CD4-positive, alpha-beta T cell treated with Interleukin-6 at 100 ng/mL for 8 hours (primary cell): ENCODE measurements at regions not wholly inside any gene's neighbourhood (a gene's known extent, or its start where the extent isn't known, plus 50 kb on each side); places are given as distances from the start of the nearest gene placed in this dataset.

Source experiments
- DNase-seq: peaks from one replicate; pipeline ENCODE4 v3.0.0-alpha.2; 2020; ENCODE audit warnings: mixed read lengths, low spot score

DNA sequence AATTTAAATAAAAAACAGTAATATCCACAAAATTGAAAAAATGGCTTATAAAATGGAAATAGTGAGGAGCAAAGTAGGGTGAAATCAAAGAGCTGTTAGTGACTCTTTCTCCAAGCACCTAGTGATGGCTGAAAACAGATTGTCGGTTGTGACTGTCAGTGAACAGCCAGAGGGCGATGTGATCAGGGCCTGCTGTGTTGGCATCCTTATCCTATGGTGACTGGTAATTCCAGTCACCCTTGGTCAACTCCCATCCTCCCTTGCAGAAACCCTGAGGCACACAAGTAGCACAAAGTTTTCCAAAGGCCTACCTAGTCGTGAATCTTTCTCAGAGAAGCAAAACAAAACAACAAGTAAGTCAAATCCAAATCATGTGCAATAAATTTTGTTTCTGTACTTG lies 599.8 kb upstream of the CXADR start:
- no peak for DNase-seq

- DNase-seq: no peak
These were observed 584.4 kb upstream of the CXADR start for GRCh38 chr21:16928439-16928838.

GRCh38 chr21:16932314-16932713 lies 580.5 kb upstream of the CXADR start:
- DNase-seq: no peak

DNA sequence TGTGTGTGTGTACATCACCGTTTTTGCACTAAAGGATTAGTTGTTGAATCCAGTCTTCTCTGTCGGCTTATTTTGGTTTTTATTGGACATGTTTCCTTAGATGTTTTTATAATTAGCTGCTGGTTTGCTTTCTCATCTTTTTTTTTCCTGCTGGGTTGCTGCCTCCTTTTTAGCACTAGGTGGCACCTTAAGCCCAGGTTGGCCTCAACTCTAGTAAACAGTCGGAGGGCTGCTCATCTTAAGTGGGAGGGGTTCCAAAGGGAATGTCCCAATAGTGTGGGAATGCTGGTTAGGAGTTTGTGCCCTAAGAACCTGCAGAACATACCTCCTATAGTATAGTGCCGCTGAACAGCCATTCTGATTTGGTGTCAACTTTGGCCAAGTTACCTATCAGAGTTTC lies 570.1 kb upstream of the CXADR start:
- no peak for DNase-seq

- no peak for DNase-seq
These were observed 569.6 kb upstream of the CXADR start for GRCh38 chr21:16943231-16943630.

DNA sequence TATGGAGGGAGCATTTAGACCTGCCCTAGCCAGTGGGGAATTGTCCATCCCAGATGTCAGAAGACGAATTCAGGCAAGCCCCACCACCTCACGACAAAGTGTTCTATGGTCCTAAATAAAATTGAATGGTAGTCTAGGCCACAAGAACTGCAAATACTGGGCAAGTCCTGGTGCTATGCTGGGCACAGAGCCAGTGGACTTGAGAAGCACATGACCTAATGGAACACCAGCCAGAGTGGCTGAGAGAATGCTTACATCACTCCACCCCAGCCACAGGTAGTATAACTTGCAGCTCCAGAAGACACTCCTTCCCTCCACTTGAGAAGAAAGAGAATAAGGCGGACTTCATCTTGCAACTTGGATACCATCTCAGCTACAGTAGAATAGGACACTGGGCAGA lies 567.3 kb upstream of the CXADR start:
- DNase-seq: no peak

DNA sequence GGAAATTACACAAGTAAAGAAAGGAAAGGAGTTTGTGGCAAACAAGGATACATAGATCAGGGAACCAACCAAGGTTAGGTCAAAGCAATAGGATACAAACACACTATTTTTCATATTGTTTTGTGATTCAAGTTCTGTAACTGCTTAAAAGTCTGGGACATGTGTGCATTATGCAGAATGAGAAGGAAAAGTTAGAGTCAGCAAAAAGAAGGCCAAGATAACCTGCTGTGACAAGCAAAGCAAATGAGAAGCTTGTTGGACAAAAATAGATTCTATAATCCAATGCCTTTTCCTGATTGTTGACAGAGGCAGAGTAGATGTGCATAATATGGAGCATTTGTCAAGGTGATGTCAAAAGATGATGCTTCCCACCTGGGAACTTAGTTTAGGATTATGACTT lies 556.0 kb upstream of the CXADR start:
- no peak for DNase-seq

DNA sequence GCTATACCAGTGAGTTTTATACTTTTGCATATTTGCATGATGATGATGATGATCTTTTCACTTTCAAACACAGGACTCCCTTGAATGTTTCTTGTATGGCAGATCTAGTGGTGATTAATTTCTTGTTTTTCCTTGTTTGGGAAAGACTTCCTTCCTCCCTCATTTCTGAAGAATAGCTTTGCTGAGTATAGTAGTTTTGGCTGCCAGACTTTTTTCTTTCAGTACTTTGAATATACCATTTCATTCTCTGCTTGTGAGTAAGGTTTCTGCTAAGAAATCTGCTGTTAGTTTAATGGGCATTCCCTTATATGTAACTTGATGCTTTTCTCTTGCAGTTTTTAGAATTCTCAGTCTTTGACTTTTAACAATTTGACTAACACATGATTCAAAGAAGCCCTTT lies 547.4 kb upstream of the CXADR start:
- DNase-seq: no peak

DNA sequence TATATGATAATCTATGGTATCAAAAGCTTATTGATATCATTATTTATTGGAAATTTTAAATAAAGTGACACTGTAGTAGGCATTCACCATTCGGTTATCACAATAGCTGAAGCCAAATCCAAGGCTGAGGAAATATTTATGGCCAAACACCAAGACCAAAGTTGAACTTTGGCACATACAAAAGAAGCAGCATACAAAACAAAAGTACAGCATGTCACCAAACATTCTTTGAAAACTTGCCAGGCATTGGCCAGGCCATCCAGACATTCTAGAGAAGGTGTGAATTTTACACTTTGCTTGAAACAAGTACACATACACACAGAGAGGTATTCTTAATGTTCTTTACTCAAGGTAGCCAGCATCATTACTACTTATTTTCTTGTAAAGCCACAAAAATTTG lies 544.4 kb upstream of the CXADR start:
- no peak for DNase-seq

DNA sequence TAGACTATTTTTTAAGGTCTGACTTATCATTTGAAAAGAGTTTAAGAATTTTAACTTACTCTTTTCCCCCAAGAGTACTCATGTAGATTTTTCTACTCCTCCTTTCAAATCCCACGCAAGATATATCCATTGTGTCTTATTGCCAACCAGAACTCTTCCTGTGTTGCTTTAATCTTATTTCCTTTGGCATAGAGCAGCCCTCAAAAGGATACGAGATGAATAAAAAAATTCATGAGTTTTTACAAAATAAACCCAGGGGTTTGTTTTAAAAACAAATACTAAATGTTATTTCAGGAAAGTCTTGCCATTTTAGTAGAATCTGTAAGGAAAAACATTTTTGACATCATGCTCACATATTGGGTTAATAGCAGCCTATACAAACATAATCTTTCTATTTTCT lies 543.2 kb upstream of the CXADR start:
- DNase-seq: no peak

GRCh38 chr21:16974060-16974459 lies 538.8 kb upstream of the CXADR start:
- DNase-seq: no peak

- DNase-seq: no peak
These were observed 536.6 kb upstream of the CXADR start for GRCh38 chr21:16976193-16976592.

GRCh38 chr21:16978309-16978895 lies 534.4 kb upstream of the CXADR start:
- DNase-seq: no peak

- DNase-seq: no peak
These were observed 533.3 kb upstream of the CXADR start for GRCh38 chr21:16979574-16979973.

- DNase-seq: no peak
These were observed 529.4 kb upstream of the CXADR start for GRCh38 chr21:16983420-16983819.

DNA sequence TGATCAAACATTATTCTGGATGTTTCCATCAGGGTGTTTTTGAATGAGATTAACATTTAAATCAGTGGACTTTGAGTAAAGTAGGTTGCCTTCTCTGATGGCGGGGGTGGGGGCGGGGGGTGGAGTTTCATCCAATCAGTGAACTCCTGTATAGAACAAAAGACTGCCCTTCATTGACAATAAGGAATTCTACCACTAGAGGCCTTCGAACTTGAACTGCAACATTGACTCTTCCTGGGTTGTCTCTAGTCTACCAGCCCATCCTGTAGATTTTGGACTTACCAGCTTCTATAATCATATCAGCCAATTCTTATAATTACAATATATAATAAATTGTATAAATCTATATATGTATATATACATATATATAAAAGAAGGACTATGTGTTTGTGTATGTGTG lies 520.4 kb upstream of the CXADR start:
- DNase-seq: no peak

GRCh38 chr21:16993416-16994038 lies 519.3 kb upstream of the CXADR start:
- no peak for DNase-seq

DNA sequence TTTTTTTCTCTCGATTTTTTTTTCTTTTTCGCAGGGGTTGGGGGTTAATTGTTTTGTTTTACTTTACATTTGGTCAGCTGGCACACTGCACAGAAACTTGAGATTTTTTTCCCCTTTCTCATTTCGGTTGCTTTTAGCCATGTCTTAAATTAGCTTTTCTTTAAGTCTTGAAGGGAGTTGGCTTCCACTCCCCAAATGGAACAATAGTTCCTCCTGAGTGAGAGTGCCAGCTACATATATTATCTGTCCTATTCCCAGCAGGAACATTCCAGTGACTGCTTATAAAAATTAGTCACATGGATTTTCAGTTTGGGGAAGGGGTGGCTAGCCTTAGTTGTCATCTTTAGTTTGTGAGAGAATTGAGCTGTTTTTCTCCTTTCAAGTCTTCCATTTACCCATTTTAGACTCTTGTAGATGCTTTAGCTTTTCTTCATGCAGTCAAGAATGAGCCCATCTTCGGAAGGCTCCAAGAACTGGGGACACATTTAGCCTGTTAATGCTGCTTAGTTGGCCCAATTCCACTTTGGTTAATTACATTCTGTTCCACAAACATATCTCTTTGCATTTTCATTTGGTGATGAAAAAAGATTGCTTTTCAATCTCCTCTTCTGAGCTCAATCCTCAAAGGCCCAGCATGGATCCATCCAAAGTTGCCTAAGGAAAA lies 510.1 kb upstream of the CXADR start:
- DNase-seq: no peak

DNA sequence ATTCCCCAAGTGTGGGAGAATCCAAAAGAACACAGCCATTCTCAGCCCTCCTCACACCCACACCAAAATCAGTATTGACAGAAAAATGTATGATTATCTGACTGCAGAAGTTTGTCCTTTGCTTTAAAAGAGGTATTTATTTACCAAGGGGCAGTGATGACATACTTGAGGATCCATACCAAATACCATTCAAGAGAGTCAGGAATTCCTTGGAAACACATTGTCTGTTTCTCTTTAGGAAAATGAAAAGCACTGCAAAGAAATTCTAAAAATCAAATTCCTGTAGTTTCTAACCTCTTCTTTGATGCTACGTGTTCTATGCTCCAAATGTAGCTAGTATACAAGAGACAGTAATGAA lies 509.6 kb upstream of the CXADR start:
- DNase-seq: no peak

- DNase-seq: no peak
These were observed 509.0 kb upstream of the CXADR start for GRCh38 chr21:17003763-17004373.

- no peak for DNase-seq
These were observed 480.6 kb upstream of the CXADR start for GRCh38 chr21:17032141-17032655.

- no peak for DNase-seq
These were observed 468.1 kb upstream of the CXADR start for GRCh38 chr21:17044696-17045095.

GRCh38 chr21:17045214-17045853 lies 467.5 kb upstream of the CXADR start:
- DNase-seq: no peak
